Thoracic aorta (tissue), 2 donors: ENCODE measurements at regions not wholly inside any gene's neighbourhood (a gene's known extent, or its start where the extent isn't known, plus 50 kb on each side); places are given as distances from the start of the nearest gene placed in this dataset.
"Not testable (repeated sequence)": the region's sequence is repeated elsewhere in the genome, so short reads cannot be mapped to it uniquely, and the experiment has no call there.

Source experiments
- ATAC-seq: fragments of 150-250 bp; one replicate; pipeline ENCODE4 v1.8.0; 2017; ENCODE audit warnings: low read depth; ENCODE audit not compliant: insufficient number of reproducible peaks, low FRiP score
- DNase-seq: peaks from one replicate; pipeline ENCODE4 v3.0.0-alpha.2; 2020; ENCODE audit warnings: low spot score
- H3K27ac ChIP-seq, 2 donors: fragments of 200-600 bp; sonication (generic); 1 replicate in 1 of 2; 2 replicates in 1 of 2; pipeline ENCODE4 v1.5.1; 2016; ENCODE audit warnings: mild to moderate bottlenecking in 2 of 2, moderate library complexity in 2 of 2
- H3K27me3 ChIP-seq: fragments of 200-600 bp; sonication (generic); replicated peaks from 2 replicates; pipeline ENCODE4 v1.6.0; 2016; ENCODE audit warnings: mild to moderate bottlenecking; ENCODE audit not compliant: insufficient read depth
- H3K36me3 ChIP-seq: fragments of 200-600 bp; sonication (generic); one replicate; pipeline ENCODE4 v1.5.1; 2016
- H3K4me1 ChIP-seq, 2 donors: fragments of 200-600 bp; sonication (generic); 1 replicate in 1 of 2; 2 replicates in 1 of 2; pipeline versions ENCODE4 v1.5.1 to v1.6.0; 2016; ENCODE audit warnings: low read depth in 2 of 2, mild to moderate bottlenecking in 1 of 2; ENCODE audit not compliant: control insufficient read depth in 1 of 2
- H3K4me3 ChIP-seq: fragments of 200-600 bp; sonication (generic); 2 replicates; pipeline ENCODE4 v1.5.1; 2016; ENCODE audit warnings: mild to moderate bottlenecking
- H3K9me3 ChIP-seq: fragments of 200-600 bp; sonication (generic); 2 replicates; pipeline ENCODE4 v1.5.1; 2016
- TF ChIP-seq, protein P1 (sequence below): fragments of 200-600 bp; sonication (generic); IDR thresholded peaks from one replicate; pipeline ENCODE4 v1.5.1; 2019; ENCODE audit warnings: antibody characterized with exemption

- no peak for ATAC-seq
- Histone ChIP-seq H3K36me3 (no peaks in the 10 kb centered on the region), H3K27ac (no peak overlapping the region), H3K9me3 (no peaks in the 10 kb centered on the region), H3K27me3 (no peaks in the 10 kb centered on the region), H3K4me3 (no peak overlapping the region), H3K4me1 (no peaks in the 10 kb centered on the region)
- no peak for DNase-seq
- TF ChIP-seq, protein P1, sequence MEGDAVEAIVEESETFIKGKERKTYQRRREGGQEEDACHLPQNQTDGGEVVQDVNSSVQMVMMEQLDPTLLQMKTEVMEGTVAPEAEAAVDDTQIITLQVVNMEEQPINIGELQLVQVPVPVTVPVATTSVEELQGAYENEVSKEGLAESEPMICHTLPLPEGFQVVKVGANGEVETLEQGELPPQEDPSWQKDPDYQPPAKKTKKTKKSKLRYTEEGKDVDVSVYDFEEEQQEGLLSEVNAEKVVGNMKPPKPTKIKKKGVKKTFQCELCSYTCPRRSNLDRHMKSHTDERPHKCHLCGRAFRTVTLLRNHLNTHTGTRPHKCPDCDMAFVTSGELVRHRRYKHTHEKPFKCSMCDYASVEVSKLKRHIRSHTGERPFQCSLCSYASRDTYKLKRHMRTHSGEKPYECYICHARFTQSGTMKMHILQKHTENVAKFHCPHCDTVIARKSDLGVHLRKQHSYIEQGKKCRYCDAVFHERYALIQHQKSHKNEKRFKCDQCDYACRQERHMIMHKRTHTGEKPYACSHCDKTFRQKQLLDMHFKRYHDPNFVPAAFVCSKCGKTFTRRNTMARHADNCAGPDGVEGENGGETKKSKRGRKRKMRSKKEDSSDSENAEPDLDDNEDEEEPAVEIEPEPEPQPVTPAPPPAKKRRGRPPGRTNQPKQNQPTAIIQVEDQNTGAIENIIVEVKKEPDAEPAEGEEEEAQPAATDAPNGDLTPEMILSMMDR: no peak
Measured at GRCh38 chr2:180891360-180891759, 89.0 kb upstream of the UBE2E3 start.

DNA sequence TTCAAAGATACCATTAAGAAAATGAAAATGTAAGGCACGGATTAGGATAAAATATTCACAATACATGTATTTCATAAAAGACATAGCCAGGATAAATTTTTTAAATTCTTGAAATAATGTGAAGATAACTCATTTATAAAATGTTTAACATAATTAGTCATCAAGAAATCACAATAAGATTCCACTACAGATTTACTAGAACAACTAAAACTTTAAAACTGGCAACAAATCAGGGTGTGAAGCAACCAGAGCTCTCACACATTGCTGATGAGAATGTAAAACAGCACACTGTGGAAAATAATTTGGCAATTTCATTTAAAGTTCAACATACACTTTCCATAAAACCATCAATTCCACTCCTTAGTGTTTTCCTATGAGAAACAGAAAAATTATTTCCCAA is 89.6 kb upstream of the UBE2E3 start:
- ATAC-seq (no peak), DNase-seq (no peak)
- no peaks in the 10 kb centered on the region for H3K27me3 ChIP-seq
- H3K9me3 ChIP-seq: no peaks in the 10 kb centered on the region
- TF ChIP-seq, protein P1: no peak
- no peak overlapping the region for H3K4me3 ChIP-seq
- no peaks in the 10 kb centered on the region for H3K36me3 ChIP-seq
- no peaks in the 10 kb centered on the region for H3K4me1 ChIP-seq
- no peak overlapping the region for H3K27ac ChIP-seq

DNA sequence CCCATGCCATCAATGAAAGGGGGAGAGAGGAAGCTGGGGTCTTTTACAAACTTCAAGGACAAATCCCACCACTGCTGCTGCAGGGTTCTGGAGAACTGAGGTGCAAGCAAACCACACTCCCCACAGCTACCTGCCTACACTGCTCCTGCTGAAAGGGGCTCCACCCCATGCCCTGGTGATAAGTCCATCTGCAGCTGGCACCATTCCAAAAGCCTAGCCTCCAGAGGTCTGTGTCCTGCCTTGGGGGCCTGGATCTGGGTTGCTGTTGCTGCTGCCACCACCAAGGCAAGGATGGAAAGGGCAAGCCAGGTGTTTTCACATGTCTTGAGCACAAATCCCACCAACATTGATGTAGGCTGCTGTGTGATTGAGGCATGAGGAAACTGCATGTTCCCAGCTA is 97.4 kb upstream of the UBE2E3 start:
- ATAC-seq (no peak), DNase-seq (no peak)
- H3K27me3 ChIP-seq: no peaks in the 10 kb centered on the region
- no peaks in the 10 kb centered on the region for H3K4me1 ChIP-seq
- no peaks in the 10 kb centered on the region for H3K36me3 ChIP-seq
- peaks cover 6% of the 10 kb centered on the region for H3K9me3 ChIP-seq
- TF ChIP-seq, protein P1: no peak
- H3K27ac ChIP-seq: no peak overlapping the region
- no peak overlapping the region for H3K4me3 ChIP-seq

GRCh38 chr2:180876506-180876905 is 103.9 kb upstream of the UBE2E3 start:
- peaks cover 3% of the 10 kb centered on the region for H3K9me3 ChIP-seq
- H3K27me3 ChIP-seq: no peaks in the 10 kb centered on the region
- no peak overlapping the region for H3K4me3 ChIP-seq
- TF ChIP-seq, protein P1: no peak
- no peak for ATAC-seq
- no peak overlapping the region for H3K27ac ChIP-seq
- no peaks in the 10 kb centered on the region for H3K36me3 ChIP-seq
- DNase-seq: no peak
- no peaks in the 10 kb centered on the region for H3K4me1 ChIP-seq

DNA sequence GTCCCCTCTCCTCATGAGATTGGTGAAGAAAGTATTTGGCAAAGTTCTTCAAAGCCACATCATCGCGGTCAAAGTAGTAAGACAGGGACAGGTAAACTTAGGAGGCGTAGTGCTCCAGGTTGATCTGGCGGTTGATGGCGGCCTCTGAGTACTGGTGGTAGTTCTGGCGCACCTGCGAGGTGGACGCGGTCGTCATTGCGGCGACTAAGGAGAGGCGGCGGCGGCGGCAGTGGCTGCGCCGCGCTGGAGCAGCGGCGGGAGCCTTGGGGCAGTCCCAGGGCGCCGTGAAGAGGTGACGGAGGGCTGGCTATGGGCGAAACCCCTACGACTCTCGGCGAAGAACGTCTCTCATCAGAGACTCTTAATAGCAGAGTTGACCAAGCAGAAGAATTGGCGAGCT is 107.2 kb upstream of the UBE2E3 start:
- peaks cover 3% of the 10 kb centered on the region for H3K9me3 ChIP-seq
- H3K27ac ChIP-seq: no peak overlapping the region
- H3K4me3 ChIP-seq: peak overlapping the region; percentile 27
- DNase-seq (no peak), ATAC-seq (no peak)
- no peaks in the 10 kb centered on the region for H3K4me1 ChIP-seq
- H3K36me3 ChIP-seq: no peaks in the 10 kb centered on the region
- TF ChIP-seq, protein P1: no peak
- no peaks in the 10 kb centered on the region for H3K27me3 ChIP-seq

DNA sequence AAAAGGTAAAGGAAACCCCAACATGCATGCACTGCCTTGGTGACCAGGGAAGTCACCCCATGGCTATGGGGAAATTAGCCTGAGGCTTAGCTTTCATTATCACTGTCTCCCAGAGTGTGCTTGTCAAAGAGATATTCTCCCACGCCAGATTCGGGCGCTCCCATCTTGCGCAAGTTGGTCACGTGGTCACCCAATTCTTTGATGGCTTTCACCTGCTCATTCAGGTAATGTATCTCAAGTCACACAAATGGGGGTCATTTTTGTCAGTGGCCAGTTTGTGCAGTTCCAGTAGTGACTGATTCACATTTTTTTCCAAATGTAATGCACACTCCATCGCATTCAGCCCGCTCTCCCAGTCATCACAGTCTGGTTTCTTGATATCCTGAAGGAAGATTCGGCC is 107.6 kb upstream of the UBE2E3 start:
- not testable (repeated sequence) for H3K9me3 ChIP-seq, H3K4me3 ChIP-seq, DNase-seq, ATAC-seq, H3K4me1 ChIP-seq, H3K27ac ChIP-seq, H3K36me3 ChIP-seq, H3K27me3 ChIP-seq
